Thyroid gland (tissue), 4 donors: ENCODE measurements at regions not wholly inside any gene's neighbourhood (a gene's known extent, or its start where the extent isn't known, plus 50 kb on each side); places are given as distances from the start of the nearest gene placed in this dataset.

Source experiments
- POLR2A ChIP-seq, 2 donors: fragments of 450-650 bp; IDR thresholded peaks; one replicate each; pipeline ENCODE4 v1.6.1; 2017; ENCODE audit warnings: antibody characterized with exemption in 2 of 2, mild to moderate bottlenecking in 2 of 2, moderate library complexity in 1 of 2
- TF ChIP-seq, protein P1 (sequence below), 6 experiments: fragments of 200-600 bp in 3 of 6; fragments of 450-650 bp in 3 of 6; sonication (generic) in 3 of 6; IDR thresholded peaks; one replicate each; pipeline ENCODE4 v1.5.1; 2016 to 2019; ENCODE audit warnings: antibody characterized with exemption in 6 of 6, mild to moderate bottlenecking in 2 of 6, inconsistent platforms in 1 of 6, moderate library complexity in 1 of 6

DNA sequence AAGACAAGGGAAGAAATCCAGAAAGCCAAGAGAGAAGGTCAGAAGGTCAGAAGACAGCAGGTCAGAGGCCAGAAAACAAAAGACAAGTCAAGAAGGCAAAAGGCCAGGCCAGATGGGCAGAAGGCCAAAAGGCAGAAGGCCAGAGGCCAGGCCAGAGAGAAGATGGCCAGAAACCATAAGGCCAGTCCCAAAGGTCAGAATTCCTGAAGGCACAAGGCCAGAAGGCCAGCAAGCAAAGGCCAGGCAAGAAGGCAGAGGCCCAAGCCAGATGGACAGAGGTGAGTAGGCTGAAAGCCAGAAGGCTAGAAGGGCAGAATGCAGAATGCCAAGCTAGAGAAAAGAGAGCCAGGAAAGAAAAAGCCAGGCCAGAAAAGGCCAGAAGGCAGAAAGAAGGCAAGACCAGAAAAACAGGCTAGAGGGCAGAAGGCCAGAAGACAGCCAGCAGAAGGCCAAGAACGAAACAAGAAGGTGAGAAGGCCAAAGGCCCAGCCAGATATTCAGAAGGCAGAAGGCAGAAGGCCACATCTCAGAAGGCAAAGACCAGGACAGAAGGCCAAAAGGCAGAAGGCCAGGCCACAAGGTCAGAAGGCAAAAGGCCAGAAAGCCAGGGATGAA, 186.3 kb downstream of the TUBA3C start:
- TF ChIP-seq, protein P1, sequence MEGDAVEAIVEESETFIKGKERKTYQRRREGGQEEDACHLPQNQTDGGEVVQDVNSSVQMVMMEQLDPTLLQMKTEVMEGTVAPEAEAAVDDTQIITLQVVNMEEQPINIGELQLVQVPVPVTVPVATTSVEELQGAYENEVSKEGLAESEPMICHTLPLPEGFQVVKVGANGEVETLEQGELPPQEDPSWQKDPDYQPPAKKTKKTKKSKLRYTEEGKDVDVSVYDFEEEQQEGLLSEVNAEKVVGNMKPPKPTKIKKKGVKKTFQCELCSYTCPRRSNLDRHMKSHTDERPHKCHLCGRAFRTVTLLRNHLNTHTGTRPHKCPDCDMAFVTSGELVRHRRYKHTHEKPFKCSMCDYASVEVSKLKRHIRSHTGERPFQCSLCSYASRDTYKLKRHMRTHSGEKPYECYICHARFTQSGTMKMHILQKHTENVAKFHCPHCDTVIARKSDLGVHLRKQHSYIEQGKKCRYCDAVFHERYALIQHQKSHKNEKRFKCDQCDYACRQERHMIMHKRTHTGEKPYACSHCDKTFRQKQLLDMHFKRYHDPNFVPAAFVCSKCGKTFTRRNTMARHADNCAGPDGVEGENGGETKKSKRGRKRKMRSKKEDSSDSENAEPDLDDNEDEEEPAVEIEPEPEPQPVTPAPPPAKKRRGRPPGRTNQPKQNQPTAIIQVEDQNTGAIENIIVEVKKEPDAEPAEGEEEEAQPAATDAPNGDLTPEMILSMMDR (IDR thresholded peaks at IDR 0.05): no peak
- TF ChIP-seq POLR2A (IDR thresholded peaks at IDR 0.05): no peak
